ENCODE measurements at regions not wholly inside any gene's neighbourhood (a gene's known extent, or its start where the extent isn't known, plus 50 kb on each side); places are given as distances from the start of the nearest gene placed in this dataset.

- TF ChIP-seq USF2 (IDR thresholded peaks at IDR 0.05; ENCODE audit: borderline replicate concordance, low read depth, low read length) (no peak), RFX5 (IDR thresholded peaks at IDR 0.05; ENCODE audit: low read length) (no peak), REST (IDR thresholded peaks at IDR 0.05; ENCODE audit: low read depth, low read length) (no peak)
Measured at GRCh38 chr16:85373741-85374570, 239.2 kb upstream of the GSE1 start.
